Vagina (tissue), 2 donors: ENCODE measurements at regions not wholly inside any gene's neighbourhood (a gene's known extent, or its start where the extent isn't known, plus 50 kb on each side); places are given as distances from the start of the nearest gene placed in this dataset.

Experiments
- CTCF ChIP-seq, 3 experiments: fragments of 450-650 bp in 2 of 3; fragments of 200-600 bp in 1 of 3; sonication (generic) in 1 of 3; IDR thresholded peaks; one replicate each; pipeline ENCODE4 v1.5.1; 2017 to 2019; ENCODE audit warnings: antibody characterized with exemption in 3 of 3, mild to moderate bottlenecking in 2 of 3, moderate library complexity in 2 of 3
- POLR2A ChIP-seq, 2 donors: fragments of 450-650 bp; IDR thresholded peaks; one replicate each; pipeline ENCODE4 v1.6.1; 2017; ENCODE audit warnings: antibody characterized with exemption in 2 of 2, mild to moderate bottlenecking in 2 of 2, moderate library complexity in 2 of 2

GRCh38 chr5:107310181-107310580 lies 360.6 kb downstream of the EFNA5 start:
- TF ChIP-seq CTCF (IDR thresholded peaks at IDR 0.05), result no peak
- TF ChIP-seq POLR2A (IDR thresholded peaks at IDR 0.05), result no peak
